ENCODE measurements at regions not wholly inside any gene's neighbourhood (a gene's known extent, or its start where the extent isn't known, plus 50 kb on each side); places are given as distances from the start of the nearest gene placed in this dataset.

GRCh38 chr13:73335210-73335609 lies 276.4 kb downstream of the KLF5 start:
- Histone ChIP-seq H3K4me1 (0 out of 2 replicates have a peak, but pooled peaks cover 9% of the 10 kb centered on the region), H3K4me3 (ENCODE audit: low read depth, low read length) (no peak overlapping the region), H3K27me3 (replicated peaks; ENCODE audit: control insufficient read depth, insufficient read depth, low read length) (no peaks in the 10 kb centered on the region), H3K9me3 (no peaks in the 10 kb centered on the region), H3K36me3 (ENCODE audit: control insufficient read depth, insufficient read depth, low read length) (no peaks in the 10 kb centered on the region)
- Mint-ChIP-seq H3K27me3 (ENCODE audit: insufficient read depth, unreplicated experiment) (no peaks in the 10 kb centered on the region), H3K9me3 (ENCODE audit: unreplicated experiment) (peaks cover 24% of the 10 kb centered on the region), H3K36me3 (ENCODE audit: insufficient read depth, unreplicated experiment) (no peaks in the 10 kb centered on the region), H3K4me1 (ENCODE audit: low read depth, unreplicated experiment) (peaks cover 11% of the 10 kb centered on the region), H3K4me3 (ENCODE audit: unreplicated experiment) (no peak overlapping the region), H3K27ac (ENCODE audit: unreplicated experiment) (no peak overlapping the region)
- POLR2A ChIA-PET: no interaction called here
- no peak for TF ChIP-seq CTCF (IDR thresholded peaks at IDR 0.05; ENCODE audit: insufficient read depth in 1 of 2, low read depth in 1 of 2, low read length in 1 of 2, severe bottlenecking in 1 of 2, unreplicated experiment in 1 of 2)
- no TSS peak for BruUV-seq (replicated peaks)
- intact Hi-C loops (cut with micrococcal nuclease; ENCODE audit: unreplicated experiment): no loop called here
- no peak for DNase-seq
- CTCF ChIA-PET: no interaction called here

- TF ChIP-seq CTCF (IDR thresholded peaks at IDR 0.05; ENCODE audit: insufficient read depth in 1 of 2, low read depth in 1 of 2, low read length in 1 of 2, severe bottlenecking in 1 of 2, unreplicated experiment in 1 of 2): no peak
- no peak overlapping the region for H3K4me3 ChIP-seq (ENCODE audit: low read depth, low read length)
- H3K4me1 Mint-ChIP-seq (ENCODE audit: low read depth, unreplicated experiment): peaks cover 11% of the 10 kb centered on the region
- ChIA-PET CTCF (no interaction called here), POLR2A (no interaction called here)
- H3K4me1 ChIP-seq: 0 out of 2 replicates have a peak, but pooled peaks cover 9% of the 10 kb centered on the region
- no TSS peak for BruUV-seq (replicated peaks)
- H3K9me3 Mint-ChIP-seq (ENCODE audit: unreplicated experiment): peaks cover 25% of the 10 kb centered on the region
- H3K27me3 ChIP-seq (replicated peaks; ENCODE audit: control insufficient read depth, insufficient read depth, low read length): no peaks in the 10 kb centered on the region
- no peaks in the 10 kb centered on the region for H3K36me3 ChIP-seq (ENCODE audit: control insufficient read depth, insufficient read depth, low read length)
- H3K9me3 ChIP-seq: no peaks in the 10 kb centered on the region
- no peaks in the 10 kb centered on the region for H3K27me3 Mint-ChIP-seq (ENCODE audit: insufficient read depth, unreplicated experiment)
- no peak for DNase-seq
- H3K36me3 Mint-ChIP-seq (ENCODE audit: insufficient read depth, unreplicated experiment): no peaks in the 10 kb centered on the region
- no peak overlapping the region for H3K4me3 Mint-ChIP-seq (ENCODE audit: unreplicated experiment)
- H3K27ac Mint-ChIP-seq (ENCODE audit: unreplicated experiment): no peak overlapping the region
- intact Hi-C loops (cut with micrococcal nuclease; ENCODE audit: unreplicated experiment): no loop called here
These were observed 275.6 kb downstream of the KLF5 start for GRCh38 chr13:73334445-73334844.

GRCh38 chr13:73331556-73331955 lies 272.8 kb downstream of the KLF5 start:
- H3K9me3 Mint-ChIP-seq (ENCODE audit: unreplicated experiment): peaks cover 25% of the 10 kb centered on the region
- CTCF ChIA-PET: no interaction called here
- no peaks in the 10 kb centered on the region for H3K27me3 Mint-ChIP-seq (ENCODE audit: insufficient read depth, unreplicated experiment)
- no peak overlapping the region for H3K27ac Mint-ChIP-seq (ENCODE audit: unreplicated experiment)
- intact Hi-C loops (cut with micrococcal nuclease; ENCODE audit: unreplicated experiment): no loop called here
- no peak overlapping the region for H3K4me3 Mint-ChIP-seq (ENCODE audit: unreplicated experiment)
- no peaks in the 10 kb centered on the region for H3K9me3 ChIP-seq
- no peaks in the 10 kb centered on the region for H3K27me3 ChIP-seq (replicated peaks; ENCODE audit: control insufficient read depth, insufficient read depth, low read length)
- H3K4me3 ChIP-seq (ENCODE audit: low read depth, low read length): no peak overlapping the region
- POLR2A ChIA-PET: no interaction called here
- no peaks in the 10 kb centered on the region for H3K36me3 Mint-ChIP-seq (ENCODE audit: insufficient read depth, unreplicated experiment)
- H3K36me3 ChIP-seq (ENCODE audit: control insufficient read depth, insufficient read depth, low read length): no peaks in the 10 kb centered on the region
- peaks cover 20% of the 10 kb centered on the region for H3K4me1 ChIP-seq
- peaks cover 7% of the 10 kb centered on the region for H3K4me1 Mint-ChIP-seq (ENCODE audit: low read depth, unreplicated experiment)
- no peak for DNase-seq
- no peak for TF ChIP-seq CTCF (IDR thresholded peaks at IDR 0.05; ENCODE audit: insufficient read depth in 1 of 2, low read depth in 1 of 2, low read length in 1 of 2, severe bottlenecking in 1 of 2, unreplicated experiment in 1 of 2)
- BruUV-seq (replicated peaks): no TSS peak

All from Caco-2 (cell line).